MV-4-11 (cell line): ENCODE measurements at regions not wholly inside any gene's neighbourhood (a gene's known extent, or its start where the extent isn't known, plus 50 kb on each side); places are given as distances from the start of the nearest gene placed in this dataset.

Experiments
- DNase-seq: peaks from one replicate; lab custom pipeline; 2025; lab: John Stamatoyannopoulos, UW

GRCh38 chr11:116256215-116256614 is 516.6 kb downstream of the BUD13 start:
- no peak for DNase-seq

DNA sequence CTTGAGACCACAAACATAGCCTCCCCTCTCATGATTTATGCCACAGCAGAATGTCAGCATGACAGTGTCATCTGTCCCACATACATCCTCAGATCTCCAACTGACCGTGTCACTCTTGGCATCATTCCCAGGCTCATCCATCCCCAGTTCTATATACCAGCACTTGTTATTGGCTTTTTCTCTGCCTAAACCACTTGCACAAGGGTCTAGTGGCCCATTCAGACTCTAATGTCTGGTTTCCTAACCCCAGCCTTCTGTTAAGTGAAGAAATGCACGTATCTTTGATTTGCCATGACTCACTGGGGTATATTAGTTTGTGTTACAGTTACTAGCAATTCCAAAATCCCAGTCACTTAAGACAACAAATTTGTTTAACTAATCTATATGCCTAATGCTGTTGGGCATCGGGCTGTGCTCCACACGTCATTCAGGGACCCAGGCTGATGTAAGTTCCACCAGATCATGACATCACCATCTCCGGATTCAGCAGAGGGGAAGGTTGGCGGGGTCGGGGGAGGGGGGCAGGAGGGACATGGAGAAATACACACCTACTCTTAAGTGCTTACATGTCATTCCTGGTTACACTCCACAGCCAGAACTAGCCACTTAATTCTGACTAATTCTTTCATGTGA is 517.4 kb downstream of the BUD13 start:
- no peak for DNase-seq

GRCh38 chr11:116250155-116250554 is 522.6 kb downstream of the BUD13 start:
- DNase-seq: no peak

DNA sequence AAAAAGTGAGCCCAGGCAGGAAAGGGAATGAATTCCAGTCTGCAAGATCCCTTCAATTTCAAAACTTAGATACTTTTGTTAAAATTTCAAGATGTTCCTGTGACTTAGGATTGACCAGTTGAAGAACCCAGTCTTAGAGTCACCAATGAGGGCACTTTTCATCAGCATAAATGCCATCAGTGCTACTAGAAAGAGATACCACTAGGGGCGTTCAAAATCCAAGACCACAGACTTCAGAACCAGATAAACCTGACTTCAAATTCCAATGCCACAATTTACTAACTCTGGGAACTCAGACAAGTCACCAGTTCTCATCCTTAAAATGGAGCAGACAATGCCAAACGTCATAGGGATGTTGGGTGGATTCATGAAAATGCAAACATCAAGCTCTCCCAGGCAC is 523.2 kb downstream of the BUD13 start:
- DNase-seq: no peak

GRCh38 chr11:116244889-116245288 is 527.9 kb downstream of the BUD13 start:
- no peak for DNase-seq

DNA sequence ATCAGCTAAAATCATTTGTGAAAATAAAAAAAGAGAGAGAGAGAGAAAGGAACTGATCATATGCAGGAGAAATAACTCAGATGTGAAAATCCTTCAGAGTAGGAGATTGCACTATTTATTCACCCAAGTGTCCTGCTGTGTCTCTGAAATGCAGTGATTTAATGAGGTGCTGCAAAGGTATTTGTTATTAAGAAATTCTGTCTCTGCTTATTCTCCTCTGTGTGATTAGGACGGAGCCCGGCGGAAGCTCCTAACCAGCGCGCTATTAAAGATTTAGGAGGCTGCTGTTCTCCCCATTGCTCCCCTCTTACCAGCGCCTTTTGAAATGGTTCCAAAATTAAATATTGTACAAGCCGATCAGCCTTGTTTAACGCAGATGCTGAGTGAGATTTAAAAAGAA is 528.3 kb downstream of the BUD13 start:
- DNase-seq: no peak

- no peak for DNase-seq
Observed at GRCh38 chr11:116243991-116244390, 528.8 kb downstream of the BUD13 start.

DNA sequence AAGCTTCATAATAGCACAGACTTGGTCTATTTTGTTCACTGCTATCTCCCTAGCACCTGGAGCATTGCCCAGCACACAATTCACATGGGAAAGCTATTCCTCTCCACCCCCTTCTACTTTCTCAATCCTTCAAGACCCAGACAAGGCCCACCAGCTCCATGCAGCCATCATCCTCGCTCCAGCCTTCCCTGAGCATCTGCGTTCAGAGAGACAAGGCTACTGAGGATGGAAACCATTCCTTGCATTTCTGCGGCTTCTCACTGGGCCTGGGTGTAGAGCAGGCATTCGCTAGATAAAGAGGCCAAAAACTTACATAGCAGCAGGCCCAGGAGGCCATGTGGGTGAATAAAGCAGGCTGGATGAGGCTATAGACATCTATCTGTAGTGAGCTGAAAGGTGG is 530.8 kb downstream of the BUD13 start:
- DNase-seq: no peak

DNA sequence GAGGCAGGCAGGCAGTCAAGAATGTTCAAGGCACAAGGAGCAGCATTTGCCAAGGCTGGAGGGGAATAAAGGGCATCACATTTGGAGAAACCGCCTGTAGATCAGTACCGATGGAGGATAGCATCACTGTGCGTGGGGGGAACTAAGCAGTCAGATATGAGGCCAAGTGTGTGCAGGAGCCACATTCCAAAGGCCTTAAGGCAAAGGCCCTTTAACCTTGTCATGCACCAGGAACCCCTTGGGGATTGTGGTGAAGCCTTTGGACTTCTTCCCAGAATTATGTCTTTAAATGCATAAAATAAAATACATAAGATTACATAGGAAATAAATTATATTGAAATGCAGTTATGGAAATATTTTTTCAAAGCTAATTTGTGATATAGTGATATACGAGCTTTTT is 532.1 kb downstream of the BUD13 start:
- no peak for DNase-seq

DNA sequence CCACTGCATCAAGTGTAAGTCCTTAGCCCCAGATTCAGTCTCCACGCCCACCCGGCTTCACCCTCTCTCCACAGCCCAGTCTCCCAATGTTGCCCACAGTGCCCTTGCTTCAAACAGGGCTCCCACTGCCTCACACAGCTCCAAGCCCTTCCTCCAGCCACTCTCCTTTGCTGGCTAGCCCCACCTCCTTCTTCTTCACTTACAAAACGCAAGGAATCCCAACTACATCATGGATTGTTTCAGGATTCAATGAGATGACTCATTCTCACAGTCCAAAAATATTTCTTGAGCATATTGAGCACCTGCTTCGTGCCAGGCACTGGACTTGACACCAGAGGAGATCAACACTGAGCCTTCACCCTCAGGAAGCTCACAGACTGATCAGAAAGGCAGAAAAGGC is 533.5 kb downstream of the BUD13 start:
- DNase-seq: no peak

GRCh38 chr11:116234989-116235568 is 537.7 kb downstream of the BUD13 start:
- no peak for DNase-seq

DNA sequence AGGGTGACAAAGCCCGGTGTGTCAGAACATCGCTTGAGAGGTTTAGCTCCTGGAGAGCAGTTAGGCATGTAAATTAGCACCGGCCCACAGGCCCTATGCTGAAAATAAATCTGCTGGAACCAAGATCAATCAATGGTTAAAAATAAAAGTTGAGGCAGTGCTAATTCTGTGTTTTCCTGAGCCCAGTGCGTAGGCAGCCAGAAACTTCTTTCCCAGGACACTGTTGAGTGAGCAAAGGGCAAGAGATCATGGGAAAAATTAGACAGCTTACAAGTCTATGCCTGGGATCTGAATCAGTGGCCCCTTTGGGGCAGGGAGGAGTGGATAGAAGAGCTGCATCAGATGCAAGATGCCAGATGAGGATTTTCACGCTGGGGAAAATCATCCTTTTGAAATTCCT is 539.2 kb downstream of the BUD13 start:
- DNase-seq: no peak

DNA sequence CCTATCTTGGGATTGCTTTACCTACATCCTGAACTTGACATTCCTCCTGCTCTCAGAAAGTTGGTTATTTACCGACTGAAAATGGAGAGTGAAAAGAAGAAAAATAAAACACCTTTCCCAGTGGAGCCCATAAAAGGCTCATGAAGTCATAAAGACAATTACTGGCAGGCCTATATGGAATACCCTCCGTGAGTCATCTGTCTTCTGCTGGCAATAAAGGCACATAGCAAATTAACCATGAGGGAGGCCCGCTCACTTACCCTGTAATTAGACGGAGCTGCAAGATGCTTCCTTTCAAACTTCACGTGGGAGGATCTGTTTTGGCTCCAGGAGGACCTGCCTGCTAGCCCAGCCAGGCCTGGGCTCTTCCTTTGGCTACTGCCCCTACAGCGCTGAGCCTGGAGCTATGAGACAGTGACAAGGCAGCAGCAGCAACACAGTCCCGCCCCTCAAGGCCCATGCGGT is 540.4 kb downstream of the BUD13 start:
- DNase-seq: no peak

DNA sequence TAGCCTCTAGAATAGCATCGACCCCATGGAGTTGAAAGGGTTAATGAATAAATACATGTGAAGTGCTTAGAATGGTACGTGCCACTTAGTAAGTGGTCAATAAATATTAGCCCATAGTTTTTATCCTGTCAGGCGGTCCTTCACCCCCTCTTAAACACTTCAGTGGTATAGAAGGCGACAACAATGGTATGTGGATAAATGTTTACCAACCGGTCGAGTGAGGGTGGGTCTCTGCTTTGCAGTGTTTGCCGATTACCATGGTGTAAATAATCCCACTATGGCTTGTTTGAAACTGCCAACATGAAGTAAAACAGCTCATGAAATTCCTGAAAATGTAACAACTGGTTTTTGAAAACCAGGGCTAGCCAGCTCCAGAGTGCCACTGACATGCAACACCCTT is 541.2 kb downstream of the BUD13 start:
- no peak for DNase-seq

GRCh38 chr11:116230438-116230837 is 542.3 kb downstream of the BUD13 start:
- no peak for DNase-seq

- no peak for DNase-seq
Observed at GRCh38 chr11:116229236-116229970, 543.4 kb downstream of the BUD13 start.

DNA sequence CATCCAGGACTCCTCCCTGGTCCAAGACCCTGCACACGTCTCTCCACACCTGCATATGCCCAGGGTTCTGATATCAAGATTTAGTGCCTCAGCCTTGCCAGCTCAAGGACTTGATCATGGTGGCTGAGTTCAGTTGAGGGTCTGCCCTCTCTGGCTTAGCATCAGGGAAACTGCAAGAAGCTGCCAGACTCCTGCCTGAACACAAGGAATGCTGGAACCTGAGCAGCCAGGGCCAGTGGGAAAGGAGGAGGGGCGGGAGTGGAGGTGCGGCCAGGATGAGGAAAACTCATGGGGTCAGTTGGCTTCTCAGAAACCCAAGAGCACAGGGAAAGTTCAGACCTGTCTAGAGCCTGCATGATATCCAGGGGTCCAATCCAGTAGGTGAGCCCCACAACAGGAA is 546.1 kb downstream of the BUD13 start:
- no peak for DNase-seq

- no peak for DNase-seq
Observed at GRCh38 chr11:116225784-116226585, 546.8 kb downstream of the BUD13 start.

- DNase-seq: no peak
Observed at GRCh38 chr11:116225236-116225635, 547.6 kb downstream of the BUD13 start.

DNA sequence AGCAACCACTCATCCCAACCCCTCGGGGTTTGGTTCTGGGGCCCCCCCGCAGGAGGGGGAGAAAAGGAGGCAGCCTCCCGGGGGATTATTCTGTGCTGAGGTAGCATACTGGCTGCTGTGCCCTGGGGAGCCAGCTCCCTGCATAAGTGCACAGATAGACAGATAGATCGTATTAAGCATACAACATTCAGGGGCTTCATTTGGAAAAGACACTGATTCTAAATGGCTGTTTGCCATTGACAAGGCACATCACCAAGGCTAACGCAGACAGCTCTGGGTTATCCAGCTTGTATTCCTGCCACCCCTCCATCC is 547.9 kb downstream of the BUD13 start:
- DNase-seq: no peak

GRCh38 chr11:116224154-116224888 is 548.5 kb downstream of the BUD13 start:
- DNase-seq: peak; percentile 5

- DNase-seq: no peak
Observed at GRCh38 chr11:116221351-116221750, 551.4 kb downstream of the BUD13 start.
